Kidney epithelial cell (primary cell): ENCODE measurements at regions not wholly inside any gene's neighbourhood (a gene's known extent, or its start where the extent isn't known, plus 50 kb on each side); places are given as distances from the start of the nearest gene placed in this dataset.

ENCODE experiments used
- DNase-seq: peaks from one replicate; pipeline ENCODE4 v3.0.0-alpha.2; 2010; ENCODE audit warnings: low read depth
- H3K27me3 ChIP-seq: 2 replicates; pipeline ENCODE4 v1.6.0; 2011; ENCODE audit warnings: low read length; ENCODE audit not compliant: control insufficient read depth, insufficient read depth
- H3K36me3 ChIP-seq: 2 replicates; pipeline ENCODE4 v1.5.1; 2011; ENCODE audit warnings: low read length; ENCODE audit not compliant: control insufficient read depth, insufficient read depth
- H3K4me3 ChIP-seq: 2 replicates; pipeline ENCODE4 v1.5.1; 2011; ENCODE audit warnings: low read depth, mild to moderate bottlenecking, control low read depth, low read length
- CTCF ChIP-seq: IDR thresholded peaks from 2 replicates; pipeline ENCODE4 v1.5.1; 2011; ENCODE audit warnings: mild to moderate bottlenecking, moderate library complexity, low read length, control low read depth, inconsistent platforms; ENCODE audit not compliant: insufficient read depth, poor library complexity, severe bottlenecking

GRCh38 chr19:28076628-28077027 lies 1136.3 kb downstream of the UQCRFS1 start:
- no peak for TF ChIP-seq CTCF
- no peak overlapping the region for H3K4me3 ChIP-seq
- no peak for DNase-seq

GRCh38 chr19:28075229-28075628 lies 1137.7 kb downstream of the UQCRFS1 start:
- H3K36me3 ChIP-seq, result no peaks in the 10 kb centered on the region
- no peak overlapping the region for H3K4me3 ChIP-seq
- DNase-seq, result no peak
- no peak for TF ChIP-seq CTCF
- no peaks in the 10 kb centered on the region for H3K27me3 ChIP-seq

More at GRCh38 chr19:28076628-28077027, 1136.3 kb downstream of the UQCRFS1 start:
- Histone ChIP-seq H3K36me3 (no peaks in the 10 kb centered on the region), H3K27me3 (no peaks in the 10 kb centered on the region)

GRCh38 chr19:28074773-28075172 lies 1138.2 kb downstream of the UQCRFS1 start:
- DNase-seq, result no peak
- Histone ChIP-seq H3K4me3 (no peak overlapping the region), H3K36me3 (no peaks in the 10 kb centered on the region), H3K27me3 (no peaks in the 10 kb centered on the region)
- no peak for TF ChIP-seq CTCF

GRCh38 chr19:28067882-28068281 lies 1145.1 kb downstream of the UQCRFS1 start:
- DNase-seq, result no peak
- Histone ChIP-seq H3K4me3 (no peak overlapping the region), H3K36me3 (no peaks in the 10 kb centered on the region), H3K27me3 (no peaks in the 10 kb centered on the region)
- no peak for TF ChIP-seq CTCF

GRCh38 chr19:28066988-28067387 lies 1146.0 kb downstream of the UQCRFS1 start:
- no peak for TF ChIP-seq CTCF
- DNase-seq, result no peak
- no peaks in the 10 kb centered on the region for H3K27me3 ChIP-seq
- no peaks in the 10 kb centered on the region for H3K36me3 ChIP-seq
- H3K4me3 ChIP-seq, result no peak overlapping the region

- no peak for TF ChIP-seq CTCF
- H3K4me3 ChIP-seq, result no peak overlapping the region
- H3K27me3 ChIP-seq, result no peaks in the 10 kb centered on the region
- H3K36me3 ChIP-seq, result no peaks in the 10 kb centered on the region
- DNase-seq, result no peak
Observed at GRCh38 chr19:28066161-28066560, 1146.8 kb downstream of the UQCRFS1 start.
